Cardiac fibroblast (primary cell): ENCODE measurements at regions not wholly inside any gene's neighbourhood (a gene's known extent, or its start where the extent isn't known, plus 50 kb on each side); places are given as distances from the start of the nearest gene placed in this dataset.

Source experiments
- DNase-seq, 2 donors: peaks; one replicate each; pipeline versions ENCODE4 v3.0.0 to v3.0.0-alpha.2; 2010; ENCODE audit warnings: low read depth in 2 of 2
- H3K4me3 ChIP-seq, 2 donors: replicated peaks in 1 of 2; 1 replicate in 1 of 2; 2 replicates in 1 of 2; pipeline ENCODE4 v1.5.1; 2011; ENCODE audit warnings: low read depth in 2 of 2, low read length in 2 of 2, mild to moderate bottlenecking in 2 of 2, moderate library complexity in 1 of 2
- CTCF ChIP-seq: IDR thresholded peaks from one replicate; pipeline ENCODE4 v1.5.1; 2011; ENCODE audit warnings: low read depth, mild to moderate bottlenecking, low read length, inconsistent platforms

GRCh38 chr1:199033661-199034060, 394.8 kb downstream of the PTPRC start:
- H3K4me3 ChIP-seq = no peak overlapping the region
- no peak for DNase-seq
- TF ChIP-seq CTCF = no peak

GRCh38 chr1:199038156-199038555, 399.3 kb downstream of the PTPRC start:
- TF ChIP-seq CTCF = no peak
- no peak overlapping the region for H3K4me3 ChIP-seq
- no peak for DNase-seq

- no peak for DNase-seq
- no peak overlapping the region for H3K4me3 ChIP-seq
- TF ChIP-seq CTCF = no peak
Measured at GRCh38 chr1:199040076-199040905, 401.5 kb downstream of the PTPRC start.

- peak in 1 of 2 donors; percentile 24 for DNase-seq
- no peak for TF ChIP-seq CTCF
- H3K4me3 ChIP-seq = no peak overlapping the region
Measured at GRCh38 chr1:199041173-199041914, 402.5 kb downstream of the PTPRC start.

GRCh38 chr1:199042193-199042592, 403.4 kb downstream of the PTPRC start:
- no peak overlapping the region for H3K4me3 ChIP-seq
- no peak for DNase-seq
- no peak for TF ChIP-seq CTCF

GRCh38 chr1:199044191-199044590, 405.4 kb downstream of the PTPRC start:
- H3K4me3 ChIP-seq = no peak overlapping the region
- no peak for DNase-seq
- TF ChIP-seq CTCF = no peak
